Nephron (organoid): ENCODE measurements at regions not wholly inside any gene's neighbourhood (a gene's known extent, or its start where the extent isn't known, plus 50 kb on each side); places are given as distances from the start of the nearest gene placed in this dataset.

Source experiments
- H3K27ac Mint-ChIP-seq, 3 experiments: 2 replicates each; pipeline ENCODE4 v1.8.0; 2020; ENCODE audit warnings: mixed read lengths in 3 of 3, mild to moderate bottlenecking in 2 of 3, moderate library complexity in 1 of 3
- H3K27me3 Mint-ChIP-seq: 2 replicates; pipeline ENCODE4 v1.8.0; 2021; ENCODE audit warnings: low read depth, mild to moderate bottlenecking, moderate library complexity, mixed read lengths
- H3K36me3 Mint-ChIP-seq: 2 replicates; pipeline ENCODE4 v1.8.0; 2020; ENCODE audit warnings: low read depth, mixed read lengths
- H3K4me1 Mint-ChIP-seq: 2 replicates; pipeline ENCODE4 v1.8.0; 2020; ENCODE audit warnings: mixed read lengths
- H3K4me3 Mint-ChIP-seq, 3 experiments: 2 replicates each; pipeline ENCODE4 v1.8.0; 2020; ENCODE audit warnings: mild to moderate bottlenecking in 3 of 3, mixed read lengths in 3 of 3, moderate library complexity in 2 of 3
- H3K9me3 Mint-ChIP-seq: 2 replicates; pipeline ENCODE4 v1.8.0; 2020; ENCODE audit warnings: mixed read lengths
- TF ChIP-seq, protein P1 (sequence below), 3 experiments: fragments of 200-600 bp; sonication (generic); IDR thresholded peaks; one replicate each; pipeline ENCODE4 v1.5.0; 2021; ENCODE audit warnings: antibody characterized with exemption in 3 of 3; ENCODE audit not compliant: unreplicated experiment in 3 of 3

DNA sequence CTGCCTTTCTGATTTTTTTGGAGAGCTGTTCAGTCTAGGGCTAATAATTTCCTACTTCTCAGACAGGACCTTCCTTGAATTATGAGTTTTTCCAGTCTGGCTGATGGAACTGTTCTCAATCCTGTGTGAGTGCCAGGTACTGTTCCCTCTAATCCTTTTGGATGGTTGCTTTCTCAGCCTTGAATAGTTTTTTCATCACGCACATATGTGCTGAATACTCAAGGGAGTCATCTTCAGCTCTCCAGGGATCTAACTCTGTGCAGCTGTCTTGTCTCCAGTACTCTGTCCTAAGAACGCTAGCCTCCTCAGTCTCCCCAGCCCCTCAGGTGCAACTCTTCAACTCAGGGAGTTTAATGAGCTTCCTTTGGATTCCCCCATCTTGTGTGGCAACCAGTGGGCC, 93.2 kb downstream of the GASK1B start:
- TF ChIP-seq, protein P1, sequence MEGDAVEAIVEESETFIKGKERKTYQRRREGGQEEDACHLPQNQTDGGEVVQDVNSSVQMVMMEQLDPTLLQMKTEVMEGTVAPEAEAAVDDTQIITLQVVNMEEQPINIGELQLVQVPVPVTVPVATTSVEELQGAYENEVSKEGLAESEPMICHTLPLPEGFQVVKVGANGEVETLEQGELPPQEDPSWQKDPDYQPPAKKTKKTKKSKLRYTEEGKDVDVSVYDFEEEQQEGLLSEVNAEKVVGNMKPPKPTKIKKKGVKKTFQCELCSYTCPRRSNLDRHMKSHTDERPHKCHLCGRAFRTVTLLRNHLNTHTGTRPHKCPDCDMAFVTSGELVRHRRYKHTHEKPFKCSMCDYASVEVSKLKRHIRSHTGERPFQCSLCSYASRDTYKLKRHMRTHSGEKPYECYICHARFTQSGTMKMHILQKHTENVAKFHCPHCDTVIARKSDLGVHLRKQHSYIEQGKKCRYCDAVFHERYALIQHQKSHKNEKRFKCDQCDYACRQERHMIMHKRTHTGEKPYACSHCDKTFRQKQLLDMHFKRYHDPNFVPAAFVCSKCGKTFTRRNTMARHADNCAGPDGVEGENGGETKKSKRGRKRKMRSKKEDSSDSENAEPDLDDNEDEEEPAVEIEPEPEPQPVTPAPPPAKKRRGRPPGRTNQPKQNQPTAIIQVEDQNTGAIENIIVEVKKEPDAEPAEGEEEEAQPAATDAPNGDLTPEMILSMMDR (IDR thresholded peaks at IDR 0.05; ENCODE audit: unreplicated experiment in 3 of 3): no peak
- Mint-ChIP-seq H3K4me3 (peak overlapping the region in 1 of 3 experiments; percentile 0), H3K27ac (peak overlapping the region; percentile 84 to 90 (median 88)), H3K9me3 (no peaks in the 10 kb centered on the region), H3K4me1 (peaks cover 19% of the 10 kb centered on the region), H3K27me3 (no peaks in the 10 kb centered on the region), H3K36me3 (no peaks in the 10 kb centered on the region)

DNA sequence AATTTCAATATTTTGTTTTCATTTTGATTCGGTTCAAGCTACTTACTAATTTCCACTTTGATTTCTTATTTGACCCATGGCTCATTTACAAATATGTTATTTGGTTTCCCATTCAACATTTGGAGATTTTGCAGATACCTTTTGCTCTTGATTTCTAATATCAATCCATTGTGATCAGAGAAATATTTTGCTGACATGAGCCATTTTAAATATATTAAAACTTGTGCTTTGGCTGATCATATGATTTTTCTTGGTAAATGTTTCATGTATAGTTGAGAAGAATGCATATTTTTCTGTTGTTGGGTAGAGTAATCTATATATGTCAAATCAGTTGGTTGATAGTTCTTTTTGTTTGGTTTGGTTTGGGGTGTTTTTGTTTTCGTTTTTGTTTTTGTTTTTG, 95.0 kb downstream of the GASK1B start:
- no peaks in the 10 kb centered on the region for H3K36me3 Mint-ChIP-seq
- TF ChIP-seq, protein P1 (IDR thresholded peaks at IDR 0.05; ENCODE audit: unreplicated experiment in 3 of 3): no peak
- H3K4me3 Mint-ChIP-seq: no peak overlapping the region
- no peak overlapping the region for H3K27ac Mint-ChIP-seq
- peaks cover 19% of the 10 kb centered on the region for H3K4me1 Mint-ChIP-seq
- H3K9me3 Mint-ChIP-seq: no peaks in the 10 kb centered on the region
- H3K27me3 Mint-ChIP-seq: no peaks in the 10 kb centered on the region

DNA sequence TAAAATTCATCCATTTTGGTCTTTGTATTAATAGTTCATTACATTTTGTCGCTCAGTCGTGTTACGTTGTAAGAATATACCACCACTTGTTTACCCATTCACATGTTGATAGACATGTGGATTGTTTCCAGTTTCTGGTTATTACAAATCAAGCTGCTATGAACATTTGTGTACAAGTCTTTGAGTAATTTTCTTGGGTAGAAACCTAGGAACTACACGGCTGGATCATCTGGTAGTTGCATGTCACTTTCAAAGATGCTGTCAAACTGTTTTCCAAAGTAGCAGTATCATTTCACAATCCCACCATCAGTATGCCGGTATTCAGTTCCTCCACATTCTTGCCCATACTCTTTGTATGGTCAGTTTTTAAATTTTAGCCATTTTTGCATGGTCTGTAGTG, 98.0 kb downstream of the GASK1B start:
- TF ChIP-seq, protein P1 (IDR thresholded peaks at IDR 0.05; ENCODE audit: unreplicated experiment in 3 of 3): no peak
- Mint-ChIP-seq H3K4me1 (peaks cover 9% of the 10 kb centered on the region), H3K9me3 (no peaks in the 10 kb centered on the region), H3K27me3 (no peaks in the 10 kb centered on the region), H3K36me3 (no peaks in the 10 kb centered on the region), H3K27ac (no peak overlapping the region), H3K4me3 (no peak overlapping the region)

DNA sequence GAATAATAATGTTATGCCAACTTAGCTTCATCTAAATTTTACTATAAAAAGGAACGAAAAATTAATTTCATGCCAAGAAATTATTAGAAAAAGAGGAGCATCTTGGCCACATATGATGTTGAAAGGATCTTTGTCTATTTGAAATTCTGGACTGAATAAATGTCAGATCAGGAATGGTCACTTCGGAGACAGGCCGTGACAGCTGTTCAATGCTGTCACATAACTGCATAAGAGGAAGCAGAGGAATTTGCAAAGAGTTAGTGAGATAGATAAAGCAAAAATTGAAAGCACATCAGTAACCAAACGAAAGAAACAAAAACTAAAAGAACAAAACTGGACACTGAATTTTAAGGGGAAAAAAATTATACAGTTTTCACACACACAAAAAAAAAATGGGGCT, 100.9 kb downstream of the GASK1B start:
- Mint-ChIP-seq H3K9me3 (no peaks in the 10 kb centered on the region), H3K27me3 (no peaks in the 10 kb centered on the region), H3K4me3 (no peak overlapping the region), H3K4me1 (no peaks in the 10 kb centered on the region), H3K36me3 (no peaks in the 10 kb centered on the region), H3K27ac (peak overlapping the region in 1 of 3 experiments; percentile 37)
- TF ChIP-seq, protein P1 (IDR thresholded peaks at IDR 0.05; ENCODE audit: unreplicated experiment in 3 of 3): no peak

DNA sequence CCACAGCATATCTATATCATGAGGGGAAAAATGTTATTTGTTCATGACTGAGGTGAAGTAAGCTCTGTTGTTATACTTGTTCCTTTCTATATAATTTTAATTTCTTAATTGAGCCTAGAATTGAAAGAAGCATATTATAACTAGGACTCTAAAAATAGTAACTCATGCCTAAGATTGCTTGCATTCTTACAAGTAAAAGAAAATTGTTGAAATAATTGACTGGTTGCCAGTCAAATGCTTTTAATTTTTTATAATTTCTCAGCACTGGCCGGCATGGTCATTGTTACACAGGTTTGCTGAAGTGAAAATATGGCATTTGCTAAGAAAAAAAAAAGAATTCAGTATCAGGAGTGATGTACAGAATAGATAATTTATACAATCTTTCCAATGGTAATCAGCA, 104.8 kb downstream of the GASK1B start:
- H3K9me3 Mint-ChIP-seq: no peaks in the 10 kb centered on the region

DNA sequence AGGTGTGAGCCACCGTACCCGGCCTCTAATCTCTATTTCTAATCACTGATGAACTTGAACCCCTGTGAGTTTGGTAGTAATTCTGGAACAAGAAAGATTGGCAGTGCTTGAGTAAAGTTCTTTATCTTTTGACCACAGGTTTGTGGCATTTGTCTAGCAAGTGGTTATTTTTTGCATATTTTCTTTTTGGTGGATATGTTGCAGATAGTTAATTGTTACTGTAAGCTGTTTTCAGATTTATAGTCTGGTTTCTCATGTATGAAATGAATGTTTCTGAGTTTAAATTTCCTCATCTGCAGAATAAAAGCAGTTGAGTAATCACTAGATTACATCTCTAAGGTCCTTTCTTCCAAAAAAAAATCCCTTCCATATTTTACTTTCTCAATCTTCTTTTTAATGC, 105.2 kb downstream of the GASK1B start:
- no peaks in the 10 kb centered on the region for H3K27me3 Mint-ChIP-seq
- TF ChIP-seq, protein P1 (IDR thresholded peaks at IDR 0.05; ENCODE audit: unreplicated experiment in 3 of 3): no peak
- H3K4me1 Mint-ChIP-seq: no peaks in the 10 kb centered on the region
- no peak overlapping the region for H3K27ac Mint-ChIP-seq
- no peaks in the 10 kb centered on the region for H3K36me3 Mint-ChIP-seq
- no peaks in the 10 kb centered on the region for H3K9me3 Mint-ChIP-seq
- no peak overlapping the region for H3K4me3 Mint-ChIP-seq

More for the DNA sequence above, 104.8 kb downstream of the GASK1B start:
- no peaks in the 10 kb centered on the region for H3K36me3 Mint-ChIP-seq
- no peaks in the 10 kb centered on the region for H3K4me1 Mint-ChIP-seq
- H3K4me3 Mint-ChIP-seq: no peak overlapping the region
- TF ChIP-seq, protein P1 (IDR thresholded peaks at IDR 0.05; ENCODE audit: unreplicated experiment in 3 of 3): no peak
- H3K27ac Mint-ChIP-seq: no peak overlapping the region
- no peaks in the 10 kb centered on the region for H3K27me3 Mint-ChIP-seq
